HG03196 (cell line): ENCODE measurements at regions not wholly inside any gene's neighbourhood (a gene's known extent, or its start where the extent isn't known, plus 50 kb on each side); places are given as distances from the start of the nearest gene placed in this dataset.

Source experiments
- ATAC-seq: cut with Tn5 transposase; IDR thresholded peaks from one replicate; pipeline ENCODE4 v1.9.1; 2021; ENCODE audit not compliant: unreplicated experiment

DNA sequence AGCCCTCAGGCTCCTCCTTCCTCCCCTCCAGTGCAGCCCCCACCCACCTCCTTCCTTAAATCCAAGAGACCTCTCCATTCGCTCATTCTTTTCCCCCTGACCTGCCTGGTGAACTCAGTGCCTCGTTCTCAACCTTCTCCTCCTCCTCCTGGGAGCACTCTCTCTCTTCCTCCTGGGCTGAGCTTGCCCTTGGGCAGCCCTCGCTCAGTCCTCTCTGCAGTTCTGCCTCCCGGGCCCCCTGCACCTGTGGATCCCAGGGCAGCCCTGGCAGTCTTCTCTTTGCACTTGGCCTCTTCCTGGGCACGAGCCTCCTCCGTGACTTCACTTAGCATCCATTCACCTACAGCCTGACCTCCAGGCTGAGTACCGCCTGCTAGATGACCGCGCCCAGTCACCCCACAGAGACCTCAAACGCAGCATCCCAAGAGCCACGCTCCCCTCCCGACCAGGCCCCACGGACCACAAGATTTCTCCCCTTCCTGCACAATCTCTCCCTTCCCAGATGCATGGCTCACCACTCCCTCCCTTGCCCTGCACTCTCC lies 58.9 kb upstream of the ID2 start:
- ATAC-seq = no peak

DNA sequence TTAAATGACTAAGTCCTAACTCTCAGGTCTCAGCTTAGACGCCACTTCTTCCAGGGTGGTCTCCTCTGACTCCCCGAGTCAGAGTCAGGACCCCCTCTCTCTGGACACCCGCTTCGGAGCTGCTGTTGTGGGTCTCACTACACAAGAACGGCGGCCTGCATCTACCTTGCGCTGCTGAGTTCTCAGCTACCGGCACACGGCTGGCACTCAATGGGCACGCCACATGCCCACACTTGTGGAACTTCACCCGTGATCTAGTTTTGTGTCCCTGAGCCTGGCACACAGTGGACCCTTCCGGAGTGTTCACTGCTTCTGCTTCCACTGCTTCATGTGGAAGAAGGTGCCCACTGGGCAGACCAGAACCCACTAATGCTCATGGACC lies 58.3 kb upstream of the ID2 start:
- ATAC-seq = no peak

DNA sequence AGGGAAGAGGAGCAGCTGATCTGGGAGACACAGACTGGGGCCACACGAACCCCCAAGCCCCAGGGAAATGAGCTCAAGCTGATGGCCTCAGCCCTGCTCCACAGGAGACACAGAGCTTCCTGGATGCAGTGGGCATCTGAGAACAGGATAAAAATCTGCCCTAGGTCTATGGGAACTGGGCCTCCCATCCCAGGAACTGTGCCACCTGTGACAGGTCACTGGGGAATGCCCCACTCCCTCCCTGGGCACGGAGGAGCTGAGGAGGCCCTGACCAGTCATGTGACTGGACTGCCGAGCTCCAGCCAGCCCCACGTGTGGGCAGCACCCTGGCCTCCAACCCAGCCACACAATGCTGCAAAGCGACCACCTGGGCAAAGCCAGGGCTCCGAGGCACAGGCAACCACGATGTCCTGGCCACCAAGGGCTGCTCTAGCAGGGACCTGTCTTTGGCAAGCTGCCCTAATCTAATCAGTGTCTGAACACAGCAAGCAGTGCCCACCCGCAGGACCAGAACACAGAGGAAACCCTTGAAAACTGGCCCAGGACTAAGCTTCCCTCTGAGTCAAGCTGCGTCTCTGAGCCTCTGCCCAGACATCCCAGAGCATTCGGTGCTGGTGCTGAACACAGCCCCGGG lies 57.8 kb upstream of the ID2 start:
- no peak for ATAC-seq

DNA sequence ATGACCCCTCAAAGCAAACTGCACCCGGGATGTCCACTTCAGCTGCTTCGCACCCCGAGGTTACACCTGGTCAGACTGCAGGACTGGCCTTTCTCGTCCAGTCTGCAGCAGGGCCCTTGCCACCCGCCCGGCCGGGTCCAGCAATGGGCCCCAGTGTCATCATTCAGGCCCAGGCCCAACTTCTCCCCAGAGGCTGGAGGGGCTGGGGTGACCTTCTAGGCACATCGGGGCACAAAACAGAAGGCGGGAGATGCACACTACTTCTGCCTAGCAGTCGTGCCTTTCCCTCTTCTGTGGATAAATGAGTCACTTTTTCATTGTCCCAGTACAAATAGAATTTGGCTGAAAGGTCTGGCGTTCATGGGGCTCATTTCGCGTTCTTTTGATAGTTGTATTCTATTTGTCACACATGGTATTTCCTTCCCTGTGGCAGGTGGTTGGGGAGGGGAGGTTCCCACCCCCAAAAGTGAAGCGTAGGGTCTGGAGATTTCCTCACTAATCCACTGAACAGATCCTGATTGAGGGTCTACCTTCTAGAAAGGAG lies 56.9 kb upstream of the ID2 start:
- ATAC-seq = no peak

DNA sequence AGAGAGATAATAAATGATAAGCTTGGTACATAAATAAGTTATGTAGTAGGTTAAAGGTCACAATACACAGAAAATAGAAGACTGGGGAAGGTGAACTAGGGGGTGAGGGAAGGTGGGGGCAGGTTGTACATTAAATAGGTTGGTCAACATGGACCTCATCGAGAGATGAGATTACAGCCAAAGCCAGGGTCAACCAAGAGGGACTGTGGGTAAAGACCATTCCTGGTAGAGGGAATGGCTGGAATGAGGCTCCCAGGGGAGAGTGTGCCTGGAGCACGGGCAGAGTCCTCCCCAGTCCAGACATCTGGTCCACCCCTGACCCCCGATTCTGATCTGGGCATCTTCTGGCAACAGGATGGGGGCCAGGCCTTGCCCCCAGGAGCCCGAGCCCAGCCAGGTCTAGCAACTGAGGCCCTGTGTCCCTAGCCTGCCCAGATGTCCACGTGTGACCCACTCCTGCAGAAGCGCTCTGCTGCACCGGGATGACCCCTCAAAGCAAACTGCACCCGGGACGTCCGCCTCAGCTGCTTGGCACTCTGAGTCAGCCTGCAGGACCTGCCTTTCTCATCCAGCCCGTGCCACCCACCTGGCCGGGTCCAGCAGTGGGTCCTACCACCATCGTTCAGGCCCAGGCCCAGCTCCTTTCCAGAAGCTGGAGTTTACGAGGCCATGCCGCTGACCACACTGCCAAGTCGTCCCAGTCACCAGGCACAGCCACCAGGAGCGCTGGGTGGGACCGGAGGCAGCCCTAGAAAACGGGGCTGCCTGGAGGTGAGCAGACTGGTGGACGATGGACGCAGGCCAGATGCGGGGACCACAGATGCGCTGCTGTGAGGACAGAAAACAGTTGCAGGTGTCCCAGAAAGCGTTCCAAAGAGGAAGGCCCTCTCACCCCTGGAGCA lies 56.2 kb upstream of the ID2 start:
- ATAC-seq = no peak

DNA sequence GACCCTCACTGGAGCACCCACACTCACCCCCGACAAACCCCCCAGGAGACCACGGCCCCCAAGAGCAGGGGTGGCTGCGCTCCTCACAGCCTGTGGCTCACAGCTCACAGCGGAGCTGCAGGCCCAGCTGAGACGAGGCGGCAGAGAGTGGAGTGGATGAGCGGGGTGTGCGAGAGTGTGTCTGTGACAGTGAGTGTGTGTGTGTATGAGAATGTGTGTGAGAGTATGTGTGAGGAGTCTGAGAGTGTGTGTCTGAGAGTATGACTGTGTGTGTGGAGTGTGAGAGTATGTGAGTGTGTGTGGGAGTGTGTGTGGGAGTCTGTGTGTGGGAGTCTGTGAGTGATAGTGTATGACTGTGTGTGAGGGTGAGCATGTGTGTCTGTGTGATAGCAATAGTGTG lies 55.3 kb upstream of the ID2 start:
- no peak for ATAC-seq

DNA sequence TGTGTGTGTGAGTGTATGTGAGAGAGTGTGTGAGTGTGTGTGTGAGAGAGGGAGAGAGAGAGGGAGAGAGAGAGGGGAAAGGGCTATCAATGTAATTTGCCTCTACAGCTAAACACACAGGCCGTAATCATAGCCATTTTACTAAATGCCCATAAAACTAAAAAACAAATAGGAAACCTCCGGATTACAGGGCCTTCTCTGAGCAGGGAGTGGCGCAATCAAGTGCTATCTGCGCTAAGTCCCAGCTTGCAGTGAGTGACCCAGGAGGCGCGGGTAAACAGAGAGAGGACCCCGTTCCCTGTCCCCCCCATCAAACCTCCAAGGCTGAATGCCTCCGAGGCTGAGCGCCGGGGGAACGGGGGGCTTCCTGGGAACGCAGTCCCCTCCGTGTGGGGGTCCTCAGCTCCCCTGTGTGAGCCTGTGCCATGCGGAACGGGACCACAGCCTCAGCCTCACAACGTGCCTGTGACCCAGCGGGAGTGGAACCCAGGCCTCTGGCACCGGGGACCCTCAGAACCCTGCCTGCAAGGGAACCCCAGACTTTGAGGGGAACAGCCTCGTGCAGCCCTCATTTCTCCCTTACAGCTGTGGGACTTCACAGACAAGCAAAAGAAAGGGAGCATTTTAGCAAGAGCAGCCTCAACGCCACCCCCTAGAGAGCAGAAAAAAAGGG lies 54.7 kb upstream of the ID2 start:
- no peak for ATAC-seq

DNA sequence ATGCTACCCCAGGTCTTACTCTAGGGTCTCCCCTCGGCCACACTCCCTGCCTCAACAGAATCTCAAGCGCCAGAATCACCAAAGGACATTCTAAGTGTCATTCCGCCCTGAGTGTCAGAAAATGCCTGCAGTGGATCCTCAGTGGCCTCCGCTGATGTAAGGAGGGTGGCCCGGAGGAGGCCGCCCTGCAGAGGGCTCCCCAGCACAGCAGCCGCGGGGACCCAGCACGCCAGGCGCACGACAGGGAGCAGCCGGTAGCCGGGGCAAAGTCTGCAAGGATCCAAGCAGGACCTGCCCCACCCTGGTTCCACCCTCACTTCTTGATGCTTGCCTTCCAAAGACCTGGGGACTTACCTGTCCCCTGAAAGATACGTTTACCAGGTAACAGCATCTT lies 54.2 kb upstream of the ID2 start:
- no peak for ATAC-seq

DNA sequence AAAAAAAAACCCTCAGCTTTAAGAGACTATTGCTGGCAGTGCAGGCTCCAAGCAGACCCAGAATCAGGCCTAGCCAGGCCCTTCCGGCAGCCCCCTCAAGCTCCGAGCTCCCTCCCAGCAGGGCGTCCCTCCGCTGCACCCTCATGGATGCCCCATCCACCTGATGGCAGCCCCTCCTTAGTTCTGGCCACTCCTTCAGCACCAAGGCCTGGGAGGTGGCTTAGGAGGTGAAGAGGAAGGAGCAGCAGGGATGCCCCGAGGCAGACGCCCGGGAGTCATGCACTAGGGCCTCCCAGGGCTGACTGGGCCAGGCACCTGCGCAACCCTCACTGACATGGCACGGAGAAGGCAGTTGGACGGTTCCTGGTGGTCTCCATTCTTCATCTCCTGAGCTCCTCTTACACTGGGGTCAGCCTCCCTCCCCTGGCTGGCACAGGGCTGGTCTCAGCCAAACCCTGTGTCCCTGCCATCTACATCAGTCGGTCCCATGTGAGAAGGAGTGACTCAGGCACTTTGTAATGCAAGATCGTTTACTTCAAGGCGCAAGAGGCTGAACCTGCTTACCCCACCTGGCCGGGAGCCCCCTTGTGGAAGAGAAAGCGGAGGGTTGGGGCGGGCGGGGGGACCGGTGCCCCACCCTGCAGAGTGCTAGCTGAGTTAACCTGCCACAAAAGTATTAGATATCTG lies 53.5 kb upstream of the ID2 start:
- ATAC-seq = no peak

DNA sequence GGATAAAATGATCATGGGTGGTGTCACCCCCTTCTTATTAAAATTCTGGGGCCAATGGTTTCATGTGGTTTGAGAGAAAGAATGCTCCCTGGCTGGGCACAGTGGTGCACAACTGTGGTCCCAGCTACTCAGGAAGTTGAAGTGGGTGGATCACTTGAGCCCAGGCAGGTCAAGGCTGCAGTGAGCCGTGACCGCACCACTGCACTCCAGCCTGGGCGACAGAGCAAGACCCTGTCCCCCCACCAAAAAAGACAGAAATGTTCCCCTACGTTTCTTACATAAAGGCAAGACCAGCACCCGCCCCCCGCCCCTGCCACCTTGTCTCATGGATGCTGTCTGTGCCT lies 53.0 kb upstream of the ID2 start:
- ATAC-seq = peak; percentile 47

DNA sequence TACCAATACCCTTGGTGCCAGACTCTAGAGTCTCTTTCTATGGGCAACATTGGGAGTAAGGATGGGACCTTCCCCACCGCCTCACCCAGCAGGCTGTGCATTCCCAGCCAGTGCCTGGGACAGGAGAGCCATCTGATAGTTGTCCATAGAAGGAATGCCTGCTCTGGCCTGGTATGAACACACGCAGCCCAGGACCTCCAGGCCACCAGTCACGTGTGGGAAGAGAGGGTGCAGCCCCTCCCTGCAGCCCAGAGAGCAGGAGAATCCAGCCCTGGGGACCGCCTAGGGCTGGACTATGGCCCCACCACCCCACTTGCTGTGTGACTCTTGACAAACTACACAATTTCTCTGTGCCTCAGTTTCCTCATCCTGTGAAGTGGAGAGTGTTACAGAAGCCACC lies 52.5 kb upstream of the ID2 start:
- ATAC-seq = no peak

DNA sequence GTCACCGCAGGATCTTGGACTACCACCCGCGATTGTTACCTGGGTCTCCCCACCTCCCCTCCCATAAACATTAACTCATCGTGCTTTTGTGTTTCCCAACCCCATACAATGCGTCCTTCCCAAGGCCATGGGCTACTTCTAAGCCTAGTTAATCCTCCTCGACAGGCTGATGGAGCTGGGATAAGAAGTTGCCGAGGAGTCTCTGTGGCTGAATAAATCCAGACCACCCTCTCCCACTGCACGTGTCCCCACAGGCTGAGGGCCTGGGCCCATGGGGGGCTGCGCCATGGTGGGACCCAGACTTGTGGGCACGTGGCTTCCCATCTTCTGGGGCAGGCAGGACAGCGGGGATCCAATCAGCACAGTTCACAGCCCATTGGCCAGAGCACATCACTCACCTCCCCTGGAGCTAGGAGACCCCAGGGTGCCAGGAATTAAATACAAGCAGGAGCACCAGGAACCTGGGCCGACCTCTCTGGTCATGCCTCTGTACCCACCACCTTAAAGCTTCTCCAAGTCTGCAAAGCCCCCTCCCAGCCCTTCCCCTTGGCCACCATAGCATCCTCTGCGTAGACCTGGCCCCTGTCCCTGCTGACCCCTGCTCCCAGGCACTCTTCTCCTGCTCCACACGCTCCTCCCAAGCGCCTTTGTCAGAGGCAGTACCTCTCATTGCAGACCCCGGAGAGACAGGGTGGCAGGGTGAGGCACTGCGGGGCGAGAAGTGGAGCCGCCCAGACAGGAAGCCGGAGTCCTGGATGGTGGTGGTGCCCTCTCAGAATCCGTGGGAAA lies 51.0 kb upstream of the ID2 start:
- ATAC-seq = no peak

DNA sequence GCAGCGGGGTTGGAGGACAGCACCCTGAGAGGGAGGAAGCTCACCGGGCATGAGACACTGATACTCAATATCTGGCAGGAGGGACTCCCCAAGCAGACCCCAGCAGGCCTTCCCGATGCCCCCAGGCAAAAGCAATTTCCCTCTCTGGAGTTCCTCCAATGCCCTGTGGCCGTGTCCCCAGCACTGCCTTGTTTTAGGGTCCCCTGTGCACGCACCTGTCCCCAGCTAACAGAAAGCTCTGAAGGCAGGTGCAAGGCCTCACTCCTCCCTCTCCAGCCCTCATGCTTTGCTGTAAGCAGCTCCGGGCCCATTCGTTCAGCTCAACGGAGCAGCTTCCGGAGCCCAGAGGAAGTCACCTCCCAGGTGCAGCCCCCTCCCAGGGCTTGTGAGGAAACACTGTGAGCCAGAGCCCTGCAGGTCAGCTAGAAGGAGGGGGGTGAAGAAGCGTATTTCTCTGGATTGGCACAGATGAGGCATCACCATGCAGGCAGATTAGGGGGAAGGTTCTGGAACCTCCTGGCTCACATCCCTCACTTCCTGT lies 50.3 kb upstream of the ID2 start:
- no peak for ATAC-seq
